Motor neuron (in vitro differentiated cells): ENCODE measurements at regions not wholly inside any gene's neighbourhood (a gene's known extent, or its start where the extent isn't known, plus 50 kb on each side); places are given as distances from the start of the nearest gene placed in this dataset.
"Not testable (repeated sequence)": the region's sequence is repeated elsewhere in the genome, so short reads cannot be mapped to it uniquely, and the experiment has no call there.

Experiments used
- ATAC-seq, 8 experiments: fragments of 200-7000 bp; cut with Tn5 transposase; replicated peaks in 6 of 8; 2 replicates each; pipeline ENCODE4 v1.8.0; 2021; ENCODE audit warnings: mild to moderate bottlenecking in 8 of 8, moderate library complexity in 8 of 8
- H3K27ac ChIP-seq, 2 donors: fragments of 250-450 bp; sonication (Bioruptor Pico); 2 replicates each; pipeline ENCODE4 v1.9.0; 2021; ENCODE audit warnings: antibody characterized with exemption in 2 of 2, mild to moderate bottlenecking in 2 of 2, moderate library complexity in 1 of 2
- H3K4me1 ChIP-seq, 2 donors: fragments of 250-450 bp; sonication (Bioruptor Pico); replicated peaks in 1 of 2; 2 replicates each; pipeline ENCODE4 v1.6.1; 2021; ENCODE audit warnings: antibody characterized with exemption in 2 of 2, mild to moderate bottlenecking in 2 of 2, moderate library complexity in 1 of 2
- H3K4me3 ChIP-seq, 5 donors: fragments of 250-450 bp; sonication (Bioruptor Pico); 2 replicates each; pipeline ENCODE4 v1.9.0; 2021; ENCODE audit warnings: antibody characterized with exemption in 5 of 5, mild to moderate bottlenecking in 5 of 5, moderate library complexity in 4 of 5
- WGBS, 10 experiments: fragments of 450-650 bp; shearing (Covaris generic); methylation state at CpG; one replicate each; pipeline ENCODE4 v1.0.0; 2022; 5-methylcytosine and 5-hydroxymethylcytosine counted together
- in situ Hi-C, 9 experiments: fragments of 400-800 bp; cut with MboI; loops; one replicate each; pipeline ENCODE4 v1.15.0; 2021; ENCODE audit warnings: low sequenced_read_pairs in 9 of 9, low pct_unique_long_range_greater_than_20kb in 2 of 9; ENCODE audit not compliant: unreplicated experiment in 9 of 9

DNA sequence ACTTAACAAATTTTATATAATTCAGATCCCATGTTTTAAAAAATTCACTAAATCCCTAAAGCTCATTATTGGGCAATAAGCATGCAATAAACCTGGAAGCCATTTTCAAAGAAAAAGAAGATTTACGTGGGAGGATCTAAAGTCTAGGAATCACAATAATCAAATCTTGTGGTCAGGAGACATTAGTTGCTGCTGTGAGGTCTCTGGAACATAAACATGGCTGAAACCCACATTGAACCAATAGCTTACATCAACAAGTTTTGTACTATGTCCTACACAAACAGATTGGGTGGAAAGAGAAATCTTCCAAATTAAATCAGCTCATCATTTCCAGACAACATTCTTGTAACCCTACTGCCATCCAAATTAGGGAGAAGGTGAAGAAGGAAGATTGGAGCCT lies 121.9 kb upstream of the EPHA3 start:
- H3K27ac ChIP-seq = no peak overlapping the region
- ATAC-seq = no peak
- in situ Hi-C loops = no loop called here
- no peaks in the 10 kb centered on the region for H3K4me1 ChIP-seq
- no peak overlapping the region for H3K4me3 ChIP-seq
- 0 to 100% (median 89%) methylated on average over 1 of the region's 1 CpG; no CpG with 5 or more reads in 1 of the 10 experiments for WGBS, 10 experiments

DNA sequence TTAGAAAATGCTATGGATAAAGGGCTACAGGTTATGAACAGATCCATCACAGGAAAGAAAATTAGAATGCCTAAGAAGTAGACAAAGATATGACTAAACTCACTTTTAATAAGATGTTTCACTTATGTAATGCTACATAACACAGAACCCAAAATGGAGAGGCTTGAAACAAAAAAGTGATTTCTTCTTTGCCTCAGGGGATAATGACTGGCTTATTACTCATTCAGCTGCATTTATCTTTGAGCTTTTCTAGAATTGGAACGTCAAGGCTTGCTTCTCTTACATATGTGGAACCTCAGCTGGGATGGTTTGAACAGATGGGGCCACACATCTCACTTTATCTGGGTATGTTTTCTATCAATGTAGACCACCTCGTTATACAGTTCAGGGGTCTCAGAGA lies 120.6 kb upstream of the EPHA3 start:
- Histone ChIP-seq H3K27ac (no peak overlapping the region), H3K4me1 (peaks cover 0 to 1% of the 10 kb centered on the region in 2 donors), H3K4me3 (no peak overlapping the region)
- WGBS, 10 experiments = 0 to 88% (median 70%) methylated on average over 1 to 2 of the region's 2 CpGs; no CpG with 5 or more reads in 5 of the 10 experiments
- peak in 2 of 8 experiments; percentile 31 to 59 for ATAC-seq
- in situ Hi-C loops = no loop called here

DNA sequence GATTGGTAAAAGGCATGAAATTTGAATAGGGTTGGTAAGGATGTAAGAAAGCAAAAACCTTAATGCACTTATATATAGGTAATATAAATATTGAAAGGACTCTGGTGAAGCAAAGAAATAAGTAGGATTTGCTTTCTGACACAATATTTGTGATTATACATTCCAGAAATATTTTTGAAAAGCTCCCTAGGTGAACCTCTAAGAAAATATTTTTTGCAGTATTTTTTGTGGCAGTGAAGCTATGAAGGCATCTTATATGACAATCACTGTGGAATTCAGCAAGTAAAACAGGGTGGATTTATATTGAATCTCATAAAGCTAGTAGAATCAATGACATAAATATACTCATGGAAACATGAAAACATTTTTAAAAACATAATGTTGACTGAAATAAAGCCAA lies 119.6 kb upstream of the EPHA3 start:
- H3K4me3 ChIP-seq = no peak overlapping the region
- H3K4me1 ChIP-seq = peaks cover 0 to 5% of the 10 kb centered on the region in 2 donors
- in situ Hi-C loops = no loop called here
- ATAC-seq = no peak
- H3K27ac ChIP-seq = no peak overlapping the region

DNA sequence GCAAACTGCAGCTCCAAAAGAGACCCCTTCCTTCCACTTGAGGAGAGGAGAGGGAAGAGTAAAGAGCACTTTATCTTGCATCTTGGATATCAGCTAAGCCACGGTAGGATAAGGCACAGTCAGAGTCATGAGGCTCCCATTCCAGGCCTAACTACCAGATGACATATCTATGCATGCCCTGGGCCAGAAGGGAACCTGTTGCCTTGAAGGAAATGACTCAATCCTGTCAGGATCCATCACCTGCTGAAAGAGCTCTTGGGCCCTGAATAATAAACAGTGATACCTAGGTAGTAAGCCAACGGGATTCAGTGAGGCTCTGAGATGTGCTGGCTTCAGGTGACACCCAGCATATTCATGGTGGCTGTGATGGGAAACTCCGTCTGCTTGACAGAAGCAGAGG lies 118.5 kb upstream of the EPHA3 start:
- no peak for ATAC-seq
- Histone ChIP-seq H3K4me1 (peaks cover 2 to 13% of the 10 kb centered on the region in 2 donors), H3K27ac (no peak overlapping the region), H3K4me3 (no peak overlapping the region)
- WGBS, 10 experiments = 67 to 100% (median 100%) methylated on average over 1 of the region's 3 CpGs; no CpG with 5 or more reads in 5 of the 10 experiments
- in situ Hi-C loops = no loop called here

DNA sequence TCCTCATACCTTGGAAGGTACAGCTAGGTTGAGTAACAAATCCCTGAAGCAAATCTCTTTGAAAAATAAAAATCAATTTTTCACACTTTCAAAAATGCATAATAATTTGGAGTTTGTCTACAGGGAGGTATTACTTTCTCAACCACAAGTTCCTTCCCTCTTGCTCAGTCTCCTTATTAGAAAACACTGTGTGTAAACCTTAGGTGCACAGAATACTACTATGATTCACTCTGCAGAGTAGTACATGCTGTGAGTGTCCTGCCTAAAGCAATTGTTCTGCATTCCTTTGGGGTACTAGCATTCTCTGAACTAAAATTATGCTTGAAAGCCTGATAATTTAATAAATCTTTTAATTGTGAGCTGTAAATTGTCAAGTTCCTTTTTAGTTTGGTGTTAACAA lies 115.9 kb upstream of the EPHA3 start:
- Histone ChIP-seq H3K4me3 (no peak overlapping the region), H3K4me1 (peaks cover 6 to 22% of the 10 kb centered on the region in 2 donors), H3K27ac (no peak overlapping the region)
- no peak for ATAC-seq
- in situ Hi-C loops = no loop called here

DNA sequence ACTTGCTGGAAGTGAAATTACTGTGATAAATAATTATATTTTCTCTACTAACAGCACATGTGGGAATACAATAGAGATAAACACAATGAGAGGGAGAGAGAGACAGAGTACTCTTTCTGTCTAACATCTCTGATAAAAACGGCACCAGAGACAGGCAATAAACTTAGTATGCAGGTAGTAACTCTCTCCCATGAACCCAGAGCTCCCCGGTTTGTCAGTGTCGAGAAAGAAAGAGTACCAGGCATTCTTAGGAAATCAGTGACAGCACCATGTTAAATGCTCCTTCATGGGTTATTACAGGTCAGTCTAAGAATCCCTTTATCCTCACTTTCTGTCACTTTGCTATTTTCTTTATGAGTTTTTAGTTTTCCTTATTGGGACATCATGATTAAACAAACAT lies 110.7 kb upstream of the EPHA3 start:
- Histone ChIP-seq H3K27ac (peak overlapping the region in 1 of 2 donors; percentile 31), H3K4me3 (no peak overlapping the region)
- 0 to 55% (median 33%) methylated on average over 1 to 3 of the region's 3 CpGs; no CpG with 5 or more reads in 2 of the 10 experiments for WGBS, 10 experiments

DNA sequence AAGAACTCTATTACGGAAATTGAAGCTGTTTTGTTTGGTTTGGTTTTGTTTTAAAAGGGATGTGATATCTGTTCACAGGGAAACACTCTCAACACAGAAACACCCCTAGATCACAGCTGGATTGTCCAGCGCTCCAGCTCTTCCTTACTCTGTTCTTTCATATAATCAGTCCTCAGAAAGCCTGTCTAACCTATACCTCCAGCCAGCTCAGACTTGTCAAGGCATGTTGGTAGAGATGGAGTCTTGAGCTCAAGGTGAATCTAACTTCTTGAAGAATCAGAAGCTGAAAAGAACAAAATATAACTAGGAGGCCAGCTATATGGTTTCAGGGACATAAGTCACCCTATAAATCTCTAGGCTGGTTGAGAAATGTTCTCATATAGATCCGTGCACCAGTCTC lies 110.2 kb upstream of the EPHA3 start:
- Histone ChIP-seq H3K4me1 (peaks cover 19 to 34% of the 10 kb centered on the region in 2 donors), H3K4me3 (no peak overlapping the region), H3K27ac (peak overlapping the region in 1 of 2 donors; percentile 31)
- WGBS, 10 experiments = 50 to 100% (median 82%) methylated on average over 1 to 3 of the region's 3 CpGs; no CpG with 5 or more reads in 2 of the 10 experiments
- in situ Hi-C loops = no loop called here
- ATAC-seq = peak in 4 of 8 experiments; percentile 16 to 64 (median 40)

More for the DNA sequence above, 110.7 kb upstream of the EPHA3 start:
- in situ Hi-C loops = no loop called here
- peaks cover 19 to 39% of the 10 kb centered on the region in 2 donors for H3K4me1 ChIP-seq
- ATAC-seq = peak in 5 of 8 experiments; percentile 73 to 90 (median 79)

DNA sequence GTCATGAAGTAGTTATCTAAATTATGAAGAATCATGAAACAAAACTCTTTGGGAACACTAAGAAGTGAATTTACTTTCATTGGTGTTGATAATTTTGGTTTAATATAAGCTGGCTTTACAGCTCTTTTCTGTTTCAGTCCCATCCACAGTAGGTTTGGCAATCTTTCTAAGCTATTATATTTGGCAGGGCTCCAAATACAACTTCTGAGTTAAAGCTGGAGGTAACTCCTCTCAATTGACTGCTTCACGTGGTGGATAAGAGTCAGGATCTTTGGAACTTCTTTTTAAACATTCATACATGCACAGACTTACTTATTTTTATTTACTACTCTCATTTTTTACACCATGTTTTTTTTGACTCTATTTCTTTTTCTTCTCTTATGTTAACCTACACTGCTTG lies 106.5 kb upstream of the EPHA3 start:
- no peak for ATAC-seq
- Histone ChIP-seq H3K27ac (no peak overlapping the region), H3K4me1 (peaks cover 15 to 23% of the 10 kb centered on the region in 2 donors), H3K4me3 (no peak overlapping the region)
- in situ Hi-C loops = no loop called here
- 11 to 100% (median 83%) methylated on average over 1 of the region's 1 CpG; no CpG with 5 or more reads in 1 of the 10 experiments for WGBS, 10 experiments

DNA sequence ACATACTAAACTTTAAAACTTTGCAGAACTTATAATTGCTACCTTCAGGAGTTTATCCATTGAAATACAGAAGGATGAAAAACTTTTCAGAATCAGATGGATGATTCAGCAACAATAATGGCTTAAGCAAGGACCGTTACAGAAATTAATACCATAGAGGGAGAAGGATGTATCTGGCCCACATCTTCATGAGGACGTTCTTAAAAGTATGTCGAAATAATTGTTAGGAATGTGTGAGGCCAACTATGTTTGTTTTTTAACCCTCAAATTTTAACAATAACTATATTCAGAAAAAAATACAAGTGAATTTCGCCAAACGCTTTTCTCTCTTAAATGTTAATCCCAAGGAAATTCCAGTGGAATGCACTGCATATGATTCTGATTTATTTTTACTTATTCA lies 105.2 kb upstream of the EPHA3 start:
- 18 to 100% (median 79%) methylated on average over 3 to 5 of the region's 5 CpGs for WGBS, 10 experiments
- ATAC-seq = no peak
- peaks cover 5 to 10% of the 10 kb centered on the region in 2 donors for H3K4me1 ChIP-seq
- in situ Hi-C loops = no loop called here
- H3K4me3 ChIP-seq = no peak overlapping the region
- no peak overlapping the region for H3K27ac ChIP-seq

DNA sequence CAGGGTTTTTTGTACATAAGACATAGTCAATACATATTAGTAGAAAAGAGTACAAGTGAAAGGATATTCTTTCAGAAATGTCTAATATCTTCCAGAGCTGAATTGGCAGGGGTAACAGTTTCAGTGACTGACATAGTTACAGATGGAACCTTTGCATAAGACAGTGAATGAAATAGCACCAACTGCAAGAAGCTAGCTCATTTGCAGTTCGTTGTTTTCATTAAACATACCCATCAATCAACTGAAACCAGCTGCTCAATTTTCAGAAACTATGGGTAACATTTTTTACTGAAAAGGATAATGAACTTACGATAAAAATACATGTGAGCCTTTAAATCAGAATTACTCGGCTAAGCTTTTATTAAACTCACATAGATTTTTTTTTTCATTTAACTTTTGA lies 93.9 kb upstream of the EPHA3 start:
- Histone ChIP-seq H3K4me1 (no peaks in the 10 kb centered on the region), H3K4me3 (no peak overlapping the region), H3K27ac (no peak overlapping the region)
- ATAC-seq = no peak
- in situ Hi-C loops = no loop called here
- WGBS, 10 experiments = 12 to 100% (median 79%) methylated on average over 2 to 3 of the region's 3 CpGs; no CpG with 5 or more reads in 1 of the 10 experiments

DNA sequence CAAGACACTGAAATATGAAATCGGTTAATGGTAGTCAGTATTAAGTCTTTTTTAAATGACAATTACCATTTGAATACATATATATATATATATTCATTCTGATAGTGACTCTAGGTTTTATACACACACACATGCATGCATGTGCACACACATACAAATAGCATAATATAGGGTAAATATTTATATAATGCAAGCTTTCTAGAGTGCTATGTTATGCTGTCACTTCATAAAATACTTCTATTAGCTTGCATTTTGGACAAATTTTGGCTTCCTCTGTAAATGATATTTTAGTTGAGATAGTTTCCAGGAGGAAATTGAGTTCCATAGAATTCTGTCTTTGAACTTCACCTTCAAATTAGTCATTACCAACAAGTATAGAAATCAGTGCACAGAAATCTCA lies 89.9 kb upstream of the EPHA3 start:
- Histone ChIP-seq H3K27ac (no peak overlapping the region), H3K4me1 (no peaks in the 10 kb centered on the region), H3K4me3 (no peak overlapping the region)
- in situ Hi-C loops = no loop called here
- no peak for ATAC-seq
- WGBS, 10 experiments = 0 to 100% (median 100%) methylated on average over 1 of the region's 1 CpG; no CpG with 5 or more reads in 3 of the 10 experiments

DNA sequence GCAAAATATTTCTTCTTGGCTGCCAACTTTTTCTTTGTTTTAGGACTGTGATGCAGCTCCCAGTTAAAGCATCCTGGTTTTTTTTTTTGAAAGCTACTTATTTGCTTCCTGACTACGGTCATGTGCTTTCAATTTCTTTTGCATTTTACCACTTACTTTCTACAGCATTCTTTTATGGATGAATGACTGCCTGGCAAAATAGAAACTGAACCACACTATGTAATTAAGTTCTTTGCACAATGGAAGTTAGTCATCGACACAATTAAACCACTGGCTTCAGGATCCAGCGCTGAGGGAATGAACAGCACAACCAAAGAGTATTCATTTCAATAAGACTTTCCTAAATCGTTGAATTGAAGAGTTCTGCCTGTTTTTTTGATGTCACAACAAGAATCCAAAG lies 82.2 kb upstream of the EPHA3 start:
- Histone ChIP-seq H3K27ac (no peak overlapping the region), H3K4me3 (no peak overlapping the region), H3K4me1 (no peaks in the 10 kb centered on the region)
- peak in 7 of 8 experiments; percentile 84 to 97 (median 94) for ATAC-seq
- WGBS, 10 experiments = 0 to 74% (median 20%) methylated on average over 2 to 4 of the region's 4 CpGs
- in situ Hi-C loops = no loop called here

DNA sequence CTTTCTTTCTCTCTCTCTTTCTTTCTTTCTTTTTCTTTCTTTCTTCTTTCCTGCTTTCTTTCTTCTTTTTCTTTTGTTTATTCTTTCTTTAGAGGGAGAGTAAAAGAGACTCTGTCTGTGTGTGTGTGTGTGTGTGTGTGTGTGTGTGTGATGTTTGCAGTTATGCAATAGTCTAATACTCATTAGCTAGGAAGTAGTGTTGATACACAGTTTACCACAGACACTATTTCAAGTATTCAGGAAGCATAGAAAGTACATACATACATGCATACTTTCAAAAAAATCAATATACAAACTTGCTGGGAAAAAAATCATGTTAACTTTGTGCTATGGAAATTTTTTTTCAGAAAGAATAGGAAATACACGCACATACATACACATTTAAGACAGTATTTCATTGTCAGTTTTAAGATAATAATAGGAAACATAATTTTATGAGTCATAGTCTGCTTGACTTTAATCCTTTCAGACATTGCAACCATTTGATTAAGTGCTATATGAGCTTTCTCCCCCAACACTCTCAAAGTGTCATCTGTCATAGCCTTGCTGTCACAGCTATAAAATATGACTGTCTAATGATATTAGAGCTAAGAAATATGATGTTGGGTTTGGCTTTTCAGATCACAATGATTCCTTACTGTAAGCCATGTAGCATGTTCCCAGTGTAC lies 74.9 kb upstream of the EPHA3 start:
- WGBS, 10 experiments = 0 to 100% (median 50%) methylated on average over 1 of the region's 1 CpG; no CpG with 5 or more reads in 1 of the 10 experiments
- Histone ChIP-seq H3K4me1 (peaks cover 0 to 3% of the 10 kb centered on the region in 2 donors), H3K27ac (no peak overlapping the region), H3K4me3 (no peak overlapping the region)
- peak in 5 of 8 experiments; percentile 93 to 100 (median 95) for ATAC-seq
- in situ Hi-C loops = no loop called here

DNA sequence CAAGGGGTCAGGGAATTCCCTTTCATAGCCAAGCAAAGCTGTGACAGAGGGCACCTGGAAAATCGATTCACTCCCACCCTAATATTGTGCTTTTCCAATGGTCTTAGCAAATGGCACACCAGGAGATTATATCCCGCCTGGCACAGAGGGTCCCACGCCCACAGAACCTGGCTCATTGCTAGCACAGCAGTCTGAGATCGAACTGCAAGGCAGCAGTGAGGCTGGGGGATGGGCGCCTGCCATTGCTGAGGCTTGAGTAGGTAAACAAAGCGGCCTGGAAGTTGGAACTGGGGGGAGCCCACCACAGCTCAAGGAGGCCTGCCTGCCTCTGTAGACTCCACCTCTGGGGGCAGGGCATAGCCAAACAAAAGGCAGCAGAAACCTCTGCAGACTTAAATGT lies 72.7 kb upstream of the EPHA3 start:
- H3K4me3 ChIP-seq, in situ Hi-C loops, H3K27ac ChIP-seq, H3K4me1 ChIP-seq, ATAC-seq: not testable (repeated sequence)
- 80 to 94% methylated on average over 2 to 3 of the region's 6 CpGs; no CpG with 5 or more reads in 8 of the 10 experiments for WGBS, 10 experiments
